ENCODE measurements at regions not wholly inside any gene's neighbourhood (a gene's known extent, or its start where the extent isn't known, plus 50 kb on each side); places are given as distances from the start of the nearest gene placed in this dataset.

DNA sequence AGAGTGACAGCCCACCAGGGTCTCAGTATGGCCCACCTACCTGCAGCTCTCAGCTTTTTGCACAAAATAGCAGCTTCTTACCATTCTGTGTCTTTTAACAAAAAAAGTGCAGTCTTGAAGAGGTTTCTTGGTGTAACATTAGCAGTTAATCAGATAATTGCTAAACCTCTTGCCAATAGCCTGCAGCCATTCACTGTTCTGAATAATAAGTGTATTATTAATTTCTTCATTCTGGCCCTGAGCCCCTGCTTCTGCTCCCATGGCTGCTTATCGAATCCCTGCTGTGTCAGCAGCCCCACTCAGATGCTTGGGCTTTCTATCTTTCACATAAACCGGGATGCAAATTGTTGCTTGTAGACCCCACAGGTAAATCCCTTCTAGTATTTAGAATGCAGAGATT lies 485.9 kb downstream of the CAAP1 start:
- TF ChIP-seq POLR2A (IDR thresholded peaks at IDR 0.05): no peak
- TF ChIP-seq, protein P1, sequence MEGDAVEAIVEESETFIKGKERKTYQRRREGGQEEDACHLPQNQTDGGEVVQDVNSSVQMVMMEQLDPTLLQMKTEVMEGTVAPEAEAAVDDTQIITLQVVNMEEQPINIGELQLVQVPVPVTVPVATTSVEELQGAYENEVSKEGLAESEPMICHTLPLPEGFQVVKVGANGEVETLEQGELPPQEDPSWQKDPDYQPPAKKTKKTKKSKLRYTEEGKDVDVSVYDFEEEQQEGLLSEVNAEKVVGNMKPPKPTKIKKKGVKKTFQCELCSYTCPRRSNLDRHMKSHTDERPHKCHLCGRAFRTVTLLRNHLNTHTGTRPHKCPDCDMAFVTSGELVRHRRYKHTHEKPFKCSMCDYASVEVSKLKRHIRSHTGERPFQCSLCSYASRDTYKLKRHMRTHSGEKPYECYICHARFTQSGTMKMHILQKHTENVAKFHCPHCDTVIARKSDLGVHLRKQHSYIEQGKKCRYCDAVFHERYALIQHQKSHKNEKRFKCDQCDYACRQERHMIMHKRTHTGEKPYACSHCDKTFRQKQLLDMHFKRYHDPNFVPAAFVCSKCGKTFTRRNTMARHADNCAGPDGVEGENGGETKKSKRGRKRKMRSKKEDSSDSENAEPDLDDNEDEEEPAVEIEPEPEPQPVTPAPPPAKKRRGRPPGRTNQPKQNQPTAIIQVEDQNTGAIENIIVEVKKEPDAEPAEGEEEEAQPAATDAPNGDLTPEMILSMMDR (IDR thresholded peaks at IDR 0.05): no peak

Data from body of pancreas (tissue), 4 donors.